ENCODE measurements at regions not wholly inside any gene's neighbourhood (a gene's known extent, or its start where the extent isn't known, plus 50 kb on each side); places are given as distances from the start of the nearest gene placed in this dataset.

DNA sequence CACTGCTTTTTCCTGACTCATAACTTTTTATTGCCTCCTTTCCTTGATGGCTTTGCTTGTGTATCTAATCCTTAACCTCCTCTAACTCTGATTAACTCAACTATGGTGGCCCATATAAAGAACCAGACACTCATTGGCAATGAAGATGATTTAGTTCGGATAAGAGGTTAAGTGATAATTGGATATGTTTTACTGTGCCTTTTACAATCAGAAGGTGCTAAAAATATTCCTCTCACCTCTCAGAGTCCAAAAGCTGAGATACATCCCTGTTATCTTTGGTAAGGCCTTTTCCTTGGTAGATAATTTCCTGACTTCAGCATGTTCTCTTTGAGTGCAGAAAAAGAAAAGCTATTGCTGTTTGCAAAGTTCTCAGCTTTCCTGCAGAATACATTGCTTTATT lies 367.7 kb downstream of the SLC16A7 start:
- WGBS (ENCODE audit: extremely low coverage, insufficient coverage, insufficient read length): no CpG with 5 or more reads among the region's 1 CpG
- Histone ChIP-seq H3K79me1 (ENCODE audit: low read length) (no peaks in the 10 kb centered on the region), H3K9me3 (ENCODE audit: insufficient read depth, low read depth, low read length) (no peaks in the 10 kb centered on the region), H2AFZ (ENCODE audit: insufficient read depth, low read length, poor library complexity) (no peak overlapping the region), H4K12ac (ENCODE audit: low read depth, low read length) (no peak overlapping the region), H3K36me3 (ENCODE audit: control insufficient read depth in 1 of 2, insufficient read depth in 2 of 2, low read length in 2 of 2) (no peaks in the 10 kb centered on the region), H2BK5ac (ENCODE audit: low read depth, low read length, poor library complexity) (no peak overlapping the region), H3K23ac (ENCODE audit: low read length) (no peak overlapping the region), H3K18ac (ENCODE audit: low read length) (no peak overlapping the region), H4K91ac (ENCODE audit: low read depth, low read length) (no peak overlapping the region), H3K4me1 (ENCODE audit: control insufficient read depth in 1 of 2, insufficient read depth in 2 of 2, low read length in 2 of 2) (no peaks in the 10 kb centered on the region), H3K4ac (ENCODE audit: low read depth, low read length) (no peak overlapping the region), H4K8ac (ENCODE audit: low read depth, low read length) (no peak overlapping the region), H3K79me2 (ENCODE audit: control insufficient read depth, insufficient read depth, low read length, poor library complexity) (no peaks in the 10 kb centered on the region), H3K4me2 (ENCODE audit: low read length) (no peak overlapping the region), H2BK120ac (ENCODE audit: insufficient read depth, low read length, poor library complexity) (no peak overlapping the region), H3K4me3 (ENCODE audit: low read depth, low read length) (no peak overlapping the region), H3K14ac (ENCODE audit: low read length) (no peak overlapping the region), H3K27ac (ENCODE audit: low read depth, low read length) (no peak overlapping the region), H3K9ac (ENCODE audit: low read length) (no peak overlapping the region), H2BK12ac (ENCODE audit: low read length) (no peak overlapping the region), H3K27me3 (ENCODE audit: insufficient read depth, low read length) (no peaks in the 10 kb centered on the region), H2AK5ac (ENCODE audit: low read length) (no peak overlapping the region)
- no peak for DNase-seq

DNA sequence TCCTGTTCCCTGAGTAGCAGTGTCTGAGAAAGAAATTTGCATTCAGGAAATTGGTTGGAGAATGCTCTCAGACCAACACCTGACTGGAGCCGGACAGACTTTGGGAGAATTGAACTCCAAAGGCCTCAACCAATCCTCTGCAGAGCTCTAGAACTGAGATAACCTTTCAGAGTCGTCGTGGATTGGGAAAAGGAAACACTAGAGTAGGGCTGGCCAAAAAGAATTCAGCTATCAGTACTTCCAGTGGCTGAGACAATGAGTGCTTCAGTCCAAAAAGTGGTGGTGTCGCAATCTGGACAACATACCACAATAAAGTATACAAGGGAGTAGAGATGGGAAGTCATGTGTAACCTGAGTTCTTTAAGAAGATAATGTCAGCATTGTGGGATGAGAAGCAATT lies 377.1 kb downstream of the SLC16A7 start:
- Histone ChIP-seq H3K14ac (ENCODE audit: low read length) (no peak overlapping the region), H3K27ac (ENCODE audit: low read depth, low read length) (no peak overlapping the region), H3K27me3 (ENCODE audit: insufficient read depth, low read length) (no peaks in the 10 kb centered on the region), H4K8ac (ENCODE audit: low read depth, low read length) (no peak overlapping the region), H3K4me3 (ENCODE audit: low read depth, low read length) (no peak overlapping the region), H2AFZ (ENCODE audit: insufficient read depth, low read length, poor library complexity) (no peak overlapping the region), H3K79me2 (ENCODE audit: control insufficient read depth, insufficient read depth, low read length, poor library complexity) (no peaks in the 10 kb centered on the region), H4K12ac (ENCODE audit: low read depth, low read length) (no peak overlapping the region), H3K9me3 (ENCODE audit: insufficient read depth, low read depth, low read length) (no peaks in the 10 kb centered on the region), H2AK5ac (ENCODE audit: low read length) (no peak overlapping the region), H3K23ac (ENCODE audit: low read length) (no peak overlapping the region), H2BK120ac (ENCODE audit: insufficient read depth, low read length, poor library complexity) (no peak overlapping the region), H3K4ac (ENCODE audit: low read depth, low read length) (no peak overlapping the region), H3K18ac (ENCODE audit: low read length) (no peak overlapping the region), H3K9ac (ENCODE audit: low read length) (no peak overlapping the region), H2BK12ac (ENCODE audit: low read length) (no peak overlapping the region), H3K4me1 (ENCODE audit: control insufficient read depth in 1 of 2, insufficient read depth in 2 of 2, low read length in 2 of 2) (no peaks in the 10 kb centered on the region), H2BK5ac (ENCODE audit: low read depth, low read length, poor library complexity) (no peak overlapping the region), H4K91ac (ENCODE audit: low read depth, low read length) (no peak overlapping the region), H3K79me1 (ENCODE audit: low read length) (no peaks in the 10 kb centered on the region), H3K36me3 (ENCODE audit: control insufficient read depth in 1 of 2, insufficient read depth in 2 of 2, low read length in 2 of 2) (no peaks in the 10 kb centered on the region), H3K4me2 (ENCODE audit: low read length) (no peak overlapping the region)
- no peak for DNase-seq
- no CpG with 5 or more reads among the region's 4 CpGs for WGBS (ENCODE audit: extremely low coverage, insufficient coverage, insufficient read length)

DNA sequence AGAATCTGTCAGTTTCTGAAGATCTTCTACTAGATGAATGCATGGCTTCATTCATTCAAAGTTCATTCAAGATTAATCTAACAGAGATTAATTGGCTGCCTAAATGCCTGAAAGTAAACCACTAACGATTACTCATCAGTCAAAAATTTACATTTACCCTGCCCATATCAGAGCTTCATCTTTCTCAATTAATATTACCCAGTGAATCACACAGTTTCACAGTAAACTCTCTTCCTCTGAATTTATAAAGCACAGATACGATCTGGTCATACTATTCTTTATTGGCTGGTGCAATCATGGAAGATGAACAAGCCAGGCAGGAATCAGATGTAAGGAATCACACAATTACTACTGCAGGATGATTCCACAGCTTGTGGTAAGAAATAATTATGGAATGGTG lies 377.7 kb downstream of the SLC16A7 start:
- Histone ChIP-seq H4K12ac (ENCODE audit: low read depth, low read length) (no peak overlapping the region), H4K8ac (ENCODE audit: low read depth, low read length) (no peak overlapping the region), H2AFZ (ENCODE audit: insufficient read depth, low read length, poor library complexity) (no peak overlapping the region), H2BK12ac (ENCODE audit: low read length) (no peak overlapping the region), H3K79me1 (ENCODE audit: low read length) (no peaks in the 10 kb centered on the region), H3K4me1 (ENCODE audit: control insufficient read depth in 1 of 2, insufficient read depth in 2 of 2, low read length in 2 of 2) (no peaks in the 10 kb centered on the region), H3K36me3 (ENCODE audit: control insufficient read depth in 1 of 2, insufficient read depth in 2 of 2, low read length in 2 of 2) (no peaks in the 10 kb centered on the region), H3K79me2 (ENCODE audit: control insufficient read depth, insufficient read depth, low read length, poor library complexity) (no peaks in the 10 kb centered on the region), H3K9ac (ENCODE audit: low read length) (no peak overlapping the region), H2BK120ac (ENCODE audit: insufficient read depth, low read length, poor library complexity) (no peak overlapping the region), H3K4ac (ENCODE audit: low read depth, low read length) (no peak overlapping the region), H3K4me3 (ENCODE audit: low read depth, low read length) (no peak overlapping the region), H3K18ac (ENCODE audit: low read length) (no peak overlapping the region), H3K14ac (ENCODE audit: low read length) (no peak overlapping the region), H3K27me3 (ENCODE audit: insufficient read depth, low read length) (no peaks in the 10 kb centered on the region), H3K23ac (ENCODE audit: low read length) (no peak overlapping the region), H3K27ac (ENCODE audit: low read depth, low read length) (no peak overlapping the region), H3K4me2 (ENCODE audit: low read length) (no peak overlapping the region), H3K9me3 (ENCODE audit: insufficient read depth, low read depth, low read length) (no peaks in the 10 kb centered on the region), H2BK5ac (ENCODE audit: low read depth, low read length, poor library complexity) (no peak overlapping the region), H4K91ac (ENCODE audit: low read depth, low read length) (no peak overlapping the region), H2AK5ac (ENCODE audit: low read length) (no peak overlapping the region)
- no CpG with 5 or more reads among the region's 2 CpGs for WGBS (ENCODE audit: extremely low coverage, insufficient coverage, insufficient read length)
- DNase-seq: no peak

DNA sequence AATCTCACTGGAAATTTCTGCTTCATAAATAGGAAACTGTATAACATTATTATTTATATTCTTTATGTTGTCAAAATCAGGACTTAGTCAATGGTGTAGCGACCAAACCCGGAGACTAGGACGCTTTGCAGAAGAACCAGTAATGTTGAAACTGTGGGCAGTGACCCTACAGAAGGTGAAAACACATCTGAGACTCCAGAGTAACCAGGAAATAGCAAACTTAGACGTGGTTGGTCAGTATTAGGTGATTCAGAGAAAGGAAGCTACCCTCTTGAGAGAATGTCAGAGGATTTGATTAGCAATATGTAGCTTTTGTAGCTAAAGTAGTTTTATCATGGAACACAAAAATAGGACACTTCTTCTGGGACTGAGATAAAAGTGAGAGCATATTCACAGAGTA lies 381.9 kb downstream of the SLC16A7 start:
- Histone ChIP-seq H2BK5ac (ENCODE audit: low read depth, low read length, poor library complexity) (no peak overlapping the region), H3K9ac (ENCODE audit: low read length) (no peak overlapping the region), H3K27ac (ENCODE audit: low read depth, low read length) (no peak overlapping the region), H3K18ac (ENCODE audit: low read length) (no peak overlapping the region), H3K14ac (ENCODE audit: low read length) (no peak overlapping the region), H3K27me3 (ENCODE audit: insufficient read depth, low read length) (no peaks in the 10 kb centered on the region), H3K79me2 (ENCODE audit: control insufficient read depth, insufficient read depth, low read length, poor library complexity) (no peaks in the 10 kb centered on the region), H3K4me1 (ENCODE audit: control insufficient read depth in 1 of 2, insufficient read depth in 2 of 2, low read length in 2 of 2) (no peaks in the 10 kb centered on the region), H4K12ac (ENCODE audit: low read depth, low read length) (no peak overlapping the region), H3K9me3 (ENCODE audit: insufficient read depth, low read depth, low read length) (no peaks in the 10 kb centered on the region), H3K79me1 (ENCODE audit: low read length) (no peaks in the 10 kb centered on the region), H4K91ac (ENCODE audit: low read depth, low read length) (no peak overlapping the region), H2AK5ac (ENCODE audit: low read length) (no peak overlapping the region), H4K8ac (ENCODE audit: low read depth, low read length) (no peak overlapping the region), H2BK12ac (ENCODE audit: low read length) (no peak overlapping the region), H3K4ac (ENCODE audit: low read depth, low read length) (no peak overlapping the region), H3K4me3 (ENCODE audit: low read depth, low read length) (no peak overlapping the region), H2BK120ac (ENCODE audit: insufficient read depth, low read length, poor library complexity) (no peak overlapping the region), H2AFZ (ENCODE audit: insufficient read depth, low read length, poor library complexity) (no peak overlapping the region), H3K36me3 (ENCODE audit: control insufficient read depth in 1 of 2, insufficient read depth in 2 of 2, low read length in 2 of 2) (no peaks in the 10 kb centered on the region), H3K23ac (ENCODE audit: low read length) (no peak overlapping the region), H3K4me2 (ENCODE audit: low read length) (no peak overlapping the region)
- no CpG with 5 or more reads among the region's 4 CpGs for WGBS (ENCODE audit: extremely low coverage, insufficient coverage, insufficient read length)
- no peak for DNase-seq

All from trophoblast cell (in vitro differentiated cells and primary cell).